ENCODE measurements at regions not wholly inside any gene's neighbourhood (a gene's known extent, or its start where the extent isn't known, plus 50 kb on each side); places are given as distances from the start of the nearest gene placed in this dataset.

DNA sequence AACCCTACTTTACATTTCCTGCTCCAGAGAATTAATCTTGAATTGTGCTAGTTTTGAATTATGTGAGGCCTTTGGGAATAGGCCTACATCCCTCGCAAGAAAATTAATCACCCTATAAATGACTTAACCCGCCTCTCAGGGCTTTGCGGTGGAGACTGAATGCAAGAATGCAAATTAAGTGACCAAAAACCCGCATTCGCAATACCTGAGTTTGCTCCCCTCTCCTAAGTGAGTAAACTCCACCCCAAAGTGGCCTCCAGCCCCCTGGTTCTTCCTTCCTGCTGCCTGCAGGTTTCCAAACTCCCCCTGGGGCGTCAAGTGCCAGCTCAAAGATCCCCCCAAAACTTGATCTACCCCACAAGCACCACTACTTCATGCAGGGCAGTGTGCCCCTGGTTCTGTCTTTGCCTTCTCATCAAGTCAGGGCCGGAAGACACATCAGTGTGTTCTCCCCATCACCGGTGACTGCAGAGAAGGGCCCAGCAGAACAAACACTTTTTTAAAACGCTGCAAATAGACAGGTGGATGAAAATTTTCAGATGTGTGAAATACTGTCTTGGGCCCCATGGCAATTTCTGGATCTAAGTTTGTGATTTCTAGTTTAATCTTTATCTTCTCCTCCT lies 644.7 kb downstream of the VRK1 start:
- no peak for DNase-seq (ENCODE audit: low read depth)
- no peak for TF ChIP-seq CTCF (conservative IDR thresholded peaks at IDR 0.05; ENCODE audit: low read depth, low read length)
- H3K4me3 ChIP-seq (ENCODE audit: low read depth, low read length): no peak overlapping the region

DNA sequence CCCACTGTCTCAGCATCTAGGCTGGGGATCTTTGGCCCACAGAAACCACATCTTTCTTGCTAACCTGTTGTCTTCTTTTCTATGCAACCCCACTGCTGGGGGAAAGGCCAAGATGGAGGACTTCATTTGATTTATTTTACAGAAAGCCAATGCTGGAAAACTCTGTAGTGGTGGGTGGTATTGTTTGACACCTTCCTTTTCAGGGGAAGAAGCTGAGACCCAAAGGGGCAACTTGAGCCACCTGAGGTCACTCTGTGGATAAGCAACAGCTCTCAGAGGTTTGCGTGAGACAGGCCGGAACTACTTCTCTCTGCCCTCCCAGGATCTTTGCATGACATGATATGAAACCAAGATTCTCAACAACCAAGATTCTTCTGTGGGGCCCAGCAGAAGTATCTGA lies 645.2 kb downstream of the VRK1 start:
- no peak for DNase-seq (ENCODE audit: low read depth)
- TF ChIP-seq CTCF (conservative IDR thresholded peaks at IDR 0.05; ENCODE audit: low read depth, low read length): no peak
- no peak overlapping the region for H3K4me3 ChIP-seq (ENCODE audit: low read depth, low read length)

GRCh38 chr14:97443412-97443811 lies 646.2 kb downstream of the VRK1 start:
- TF ChIP-seq CTCF (conservative IDR thresholded peaks at IDR 0.05; ENCODE audit: low read depth, low read length): no peak
- DNase-seq (ENCODE audit: low read depth): no peak
- no peak overlapping the region for H3K4me3 ChIP-seq (ENCODE audit: low read depth, low read length)

DNA sequence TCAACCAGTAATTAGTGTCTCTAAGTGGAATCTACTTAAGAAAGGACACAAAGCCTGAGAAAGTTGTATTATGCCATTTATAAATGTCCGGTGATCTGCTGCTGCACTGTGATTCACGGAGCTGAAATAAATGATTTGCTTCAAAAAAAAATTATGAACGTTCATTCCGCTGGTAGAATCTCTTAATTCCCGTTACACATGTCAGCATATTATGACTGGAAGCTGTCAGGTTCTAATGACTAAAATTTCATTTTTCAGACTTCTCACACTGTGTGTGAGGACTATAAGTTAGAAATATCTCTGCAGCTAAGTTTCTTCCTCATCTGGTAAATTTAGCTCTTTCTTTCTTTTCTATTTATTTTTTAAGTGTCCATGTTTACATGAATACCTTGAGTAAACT lies 647.1 kb downstream of the VRK1 start:
- no peak overlapping the region for H3K4me3 ChIP-seq (ENCODE audit: low read depth, low read length)
- TF ChIP-seq CTCF (conservative IDR thresholded peaks at IDR 0.05; ENCODE audit: low read depth, low read length): no peak
- no peak for DNase-seq (ENCODE audit: low read depth)

GRCh38 chr14:97445367-97445766 lies 648.2 kb downstream of the VRK1 start:
- H3K4me3 ChIP-seq (ENCODE audit: low read depth, low read length): no peak overlapping the region
- no peak for TF ChIP-seq CTCF (conservative IDR thresholded peaks at IDR 0.05; ENCODE audit: low read depth, low read length)
- no peak for DNase-seq (ENCODE audit: low read depth)

DNA sequence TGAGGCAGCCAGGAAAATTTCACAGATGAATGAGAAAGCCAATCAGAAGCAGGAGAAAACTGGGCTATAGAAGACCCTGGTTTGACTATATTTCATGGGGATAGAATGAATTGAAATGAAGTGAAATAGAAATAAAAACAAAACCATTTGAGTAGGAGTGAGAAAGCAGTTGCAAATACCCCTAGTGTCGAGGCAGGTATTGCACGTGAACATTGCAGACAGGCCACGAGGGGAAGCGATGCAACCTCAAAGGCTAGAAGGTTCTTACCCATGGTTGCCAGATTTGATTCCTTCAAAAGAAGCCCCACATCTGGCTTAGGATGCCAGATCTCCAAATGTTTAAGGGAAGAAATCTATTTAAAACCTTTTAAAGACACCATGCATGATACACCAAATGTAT lies 648.9 kb downstream of the VRK1 start:
- no peak for DNase-seq (ENCODE audit: low read depth)
- no peak for TF ChIP-seq CTCF (conservative IDR thresholded peaks at IDR 0.05; ENCODE audit: low read depth, low read length)
- H3K4me3 ChIP-seq (ENCODE audit: low read depth, low read length): no peak overlapping the region

DNA sequence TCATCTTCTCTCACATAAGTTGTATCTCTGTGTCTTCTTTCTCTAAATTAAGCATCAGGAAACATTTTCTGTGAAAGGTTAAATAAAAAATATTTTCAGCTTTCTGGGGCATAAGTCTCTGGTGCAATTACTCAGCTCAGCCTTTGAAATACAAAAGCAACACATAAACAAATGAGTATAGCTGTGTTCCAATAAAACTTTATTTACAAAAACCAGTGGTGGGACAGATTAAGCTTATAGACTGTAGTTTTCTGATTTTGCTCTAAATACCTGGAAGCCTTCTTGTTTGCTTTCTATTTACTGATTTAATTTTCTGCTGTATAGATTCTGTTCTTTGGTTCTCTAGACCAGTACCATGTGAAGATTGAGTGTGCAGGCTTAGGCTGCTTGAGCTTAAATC lies 655.1 kb downstream of the VRK1 start:
- no peak for TF ChIP-seq CTCF (conservative IDR thresholded peaks at IDR 0.05; ENCODE audit: low read depth, low read length)
- DNase-seq (ENCODE audit: low read depth): no peak
- no peak overlapping the region for H3K4me3 ChIP-seq (ENCODE audit: low read depth, low read length)

Data from epithelial cell of proximal tubule (primary cell).